DND-41 (cell line): ENCODE measurements at regions not wholly inside any gene's neighbourhood (a gene's known extent, or its start where the extent isn't known, plus 50 kb on each side); places are given as distances from the start of the nearest gene placed in this dataset.

Experiments
- ATAC-seq: fragments of 200-7000 bp; cut with Tn5 transposase; 3 replicates; pipeline ENCODE4 v1.9.1; 2021; ENCODE audit warnings: low read depth; ENCODE audit not compliant: insufficient read depth
- DNase-seq: peaks from one replicate; pipeline ENCODE4 v3.0.0-alpha.2; 2020
- H2AFZ ChIP-seq: 2 replicates; pipeline ENCODE4 v1.6.0; 2012; ENCODE audit warnings: low read depth, low read length
- H3K27ac ChIP-seq: 2 replicates; pipeline ENCODE4 v1.5.1; 2012; ENCODE audit warnings: low read length, inconsistent platforms
- H3K27me3 ChIP-seq: fragments of 200-600 bp; sonication (generic); 2 replicates; pipeline ENCODE4 v1.6.0; 2012; ENCODE audit warnings: low read length, mild to moderate bottlenecking, inconsistent platforms; ENCODE audit not compliant: insufficient read depth, poor library complexity
- H3K36me3 ChIP-seq: 2 replicates; pipeline ENCODE4 v1.5.1; 2012; ENCODE audit warnings: low read length, inconsistent platforms; ENCODE audit not compliant: insufficient read depth
- H3K4me1 ChIP-seq: 2 replicates; pipeline ENCODE4 v1.5.1; 2012; ENCODE audit warnings: mild to moderate bottlenecking, low read length; ENCODE audit not compliant: insufficient read depth
- H3K4me2 ChIP-seq: 2 replicates; pipeline ENCODE4 v1.6.0; 2012; ENCODE audit warnings: mild to moderate bottlenecking, moderate library complexity, low read length, inconsistent platforms; ENCODE audit not compliant: insufficient read depth
- H3K4me3 ChIP-seq, 2 experiments: fragments of 200-600 bp in 1 of 2; shearing (Covaris generic) in 1 of 2; 2 replicates each; pipeline ENCODE4 v1.5.1; 2012 to 2016; ENCODE audit warnings: inconsistent platforms in 2 of 2, low read length in 2 of 2, mild to moderate bottlenecking in 2 of 2, low read depth in 1 of 2, moderate library complexity in 1 of 2
- H3K79me2 ChIP-seq: 2 replicates; pipeline ENCODE4 v1.6.0; 2012; ENCODE audit warnings: low read length, inconsistent platforms; ENCODE audit not compliant: insufficient read depth
- H3K9ac ChIP-seq: 2 replicates; pipeline ENCODE4 v1.6.0; 2012; ENCODE audit warnings: low read depth, mild to moderate bottlenecking, inconsistent platforms, low read length, moderate library complexity
- H3K9me3 ChIP-seq: 2 replicates; pipeline ENCODE4 v1.5.1; 2012; ENCODE audit warnings: low read length, moderate library complexity, mild to moderate bottlenecking, inconsistent platforms; ENCODE audit not compliant: insufficient read depth, severe bottlenecking
- H4K20me1 ChIP-seq: 2 replicates; pipeline ENCODE4 v1.6.0; 2012; ENCODE audit warnings: low read length; ENCODE audit not compliant: insufficient read depth
- CTCF ChIP-seq: IDR thresholded peaks from 2 replicates; pipeline ENCODE4 v1.5.1; 2012; ENCODE audit warnings: borderline replicate concordance, low read length, moderate library complexity, mild to moderate bottlenecking; ENCODE audit not compliant: poor library complexity, severe bottlenecking; ENCODE audit errors: extremely low read depth
- EZH2 ChIP-seq: IDR thresholded peaks from 3 replicates; pipeline ENCODE4 v1.6.1; 2012; ENCODE audit warnings: borderline replicate concordance, low read depth, mild to moderate bottlenecking, moderate library complexity, low read length, inconsistent platforms; ENCODE audit not compliant: severe bottlenecking

GRCh38 chr4:30919458-30919857 is 199.3 kb downstream of the PCDH7 start:
- H3K4me2 ChIP-seq, result no peak overlapping the region
- H3K79me2 ChIP-seq, result no peaks in the 10 kb centered on the region
- TF ChIP-seq EZH2 (no peak), CTCF (no peak)
- no peak for DNase-seq
- ATAC-seq, result no peak
- no peaks in the 10 kb centered on the region for H4K20me1 ChIP-seq
- no peaks in the 10 kb centered on the region for H3K36me3 ChIP-seq
- no peak overlapping the region for H3K27ac ChIP-seq
- H3K9me3 ChIP-seq, result no peaks in the 10 kb centered on the region
- no peaks in the 10 kb centered on the region for H3K4me1 ChIP-seq
- no peak overlapping the region for H3K4me3 ChIP-seq
- no peaks in the 10 kb centered on the region for H3K27me3 ChIP-seq
- no peak overlapping the region for H2AFZ ChIP-seq
- no peak overlapping the region for H3K9ac ChIP-seq

DNA sequence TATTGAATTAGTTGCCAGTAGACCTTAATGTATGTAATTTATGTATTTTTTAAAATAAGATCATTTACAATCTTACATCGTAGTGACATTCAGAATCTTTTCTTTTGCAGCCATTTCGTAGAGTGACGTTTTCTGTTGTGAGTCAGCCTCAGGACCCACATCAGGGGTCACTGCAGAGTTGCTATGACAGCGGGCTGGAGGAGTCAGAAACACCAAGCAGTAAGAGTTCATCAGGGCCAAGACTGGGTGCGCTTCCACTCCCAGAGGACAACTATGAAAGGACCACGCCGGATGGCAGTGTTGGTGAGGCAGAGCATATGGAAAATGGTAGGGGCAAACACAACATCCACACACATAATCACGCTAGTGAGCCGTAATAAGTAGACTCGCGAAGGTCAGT is 199.9 kb downstream of the PCDH7 start:
- Histone ChIP-seq H3K27me3 (no peaks in the 10 kb centered on the region), H3K36me3 (no peaks in the 10 kb centered on the region), H3K9me3 (no peaks in the 10 kb centered on the region), H3K27ac (no peak overlapping the region), H4K20me1 (no peaks in the 10 kb centered on the region), H2AFZ (no peak overlapping the region), H3K4me2 (no peak overlapping the region), H3K9ac (no peak overlapping the region), H3K79me2 (no peaks in the 10 kb centered on the region), H3K4me3 (no peak overlapping the region), H3K4me1 (no peaks in the 10 kb centered on the region)
- no peak for ATAC-seq
- no peak for DNase-seq
- no peak for TF ChIP-seq CTCF
- TF ChIP-seq EZH2, result no peak

DNA sequence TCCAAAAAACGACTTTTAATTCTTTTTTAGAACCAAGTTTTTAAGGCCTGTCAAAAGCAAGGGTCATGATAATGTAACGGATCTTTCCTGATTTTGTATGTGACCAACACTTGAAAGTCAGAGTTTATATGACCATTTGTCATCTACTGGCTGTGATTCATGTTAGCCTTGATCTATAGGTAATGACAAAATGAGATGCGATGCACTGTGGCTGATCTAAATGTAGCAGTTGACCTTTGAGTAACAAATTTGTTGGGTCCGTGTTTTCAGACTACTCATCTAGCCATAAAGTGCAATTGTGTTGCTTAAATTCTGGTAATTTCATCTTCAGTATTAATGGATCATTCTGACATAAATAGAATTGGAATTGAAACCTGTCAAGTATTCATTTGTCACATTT is 202.5 kb downstream of the PCDH7 start:
- H4K20me1 ChIP-seq, result no peaks in the 10 kb centered on the region
- no peak overlapping the region for H3K4me2 ChIP-seq
- H3K27ac ChIP-seq, result no peak overlapping the region
- DNase-seq (no peak), ATAC-seq (no peak)
- H3K9ac ChIP-seq, result no peak overlapping the region
- no peak for TF ChIP-seq EZH2
- no peak for TF ChIP-seq CTCF
- H3K9me3 ChIP-seq, result no peaks in the 10 kb centered on the region
- H3K4me1 ChIP-seq, result no peaks in the 10 kb centered on the region
- no peaks in the 10 kb centered on the region for H3K36me3 ChIP-seq
- no peaks in the 10 kb centered on the region for H3K27me3 ChIP-seq
- no peaks in the 10 kb centered on the region for H3K79me2 ChIP-seq
- H3K4me3 ChIP-seq, result no peak overlapping the region
- no peak overlapping the region for H2AFZ ChIP-seq

DNA sequence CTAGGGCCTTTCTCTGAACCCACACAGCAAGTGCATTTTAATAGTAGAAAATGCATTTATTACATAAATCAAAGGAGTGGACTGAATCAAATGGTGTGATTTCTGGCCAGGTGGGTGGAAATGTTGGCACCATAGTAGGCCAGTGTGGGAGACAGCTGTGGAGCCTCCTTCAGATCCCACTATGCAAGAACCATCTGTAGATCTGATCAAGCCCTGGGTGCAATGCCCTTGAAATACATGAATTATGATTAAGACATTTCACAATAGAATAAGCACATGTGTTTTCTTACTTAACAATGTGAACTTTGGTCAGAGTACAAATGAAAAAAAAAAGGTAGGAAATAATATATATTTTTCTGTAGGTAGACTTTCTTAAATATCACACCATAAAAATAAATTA is 204.3 kb downstream of the PCDH7 start:
- no peak overlapping the region for H3K27ac ChIP-seq
- no peak for DNase-seq
- no peak overlapping the region for H2AFZ ChIP-seq

More for the DNA sequence above, 204.3 kb downstream of the PCDH7 start:
- Histone ChIP-seq H4K20me1 (no peaks in the 10 kb centered on the region), H3K4me1 (no peaks in the 10 kb centered on the region), H3K9me3 (no peaks in the 10 kb centered on the region), H3K36me3 (no peaks in the 10 kb centered on the region), H3K27me3 (no peaks in the 10 kb centered on the region), H3K4me2 (no peak overlapping the region), H3K79me2 (no peaks in the 10 kb centered on the region), H3K4me3 (no peak overlapping the region), H3K9ac (no peak overlapping the region)
- no peak for ATAC-seq
- TF ChIP-seq CTCF (no peak), EZH2 (no peak)
